CD14-positive monocyte (primary cell): ENCODE measurements at regions not wholly inside any gene's neighbourhood (a gene's known extent, or its start where the extent isn't known, plus 50 kb on each side); places are given as distances from the start of the nearest gene placed in this dataset.

Experiments
- DNase-seq, 3 donors: peaks; one replicate each; pipeline ENCODE4 v3.0.0-alpha.2; 2011 to 2022
- H2AFZ ChIP-seq: 2 replicates; pipeline ENCODE4 v1.6.0; 2012; ENCODE audit warnings: mild to moderate bottlenecking, low read depth, low read length, inconsistent platforms; ENCODE audit not compliant: insufficient read depth, poor library complexity, severe bottlenecking
- H3K27ac ChIP-seq, 2 donors: 1 replicate in 1 of 2; 2 replicates in 1 of 2; pipeline ENCODE4 v1.5.1; 2012 to 2013; ENCODE audit warnings: low read length in 2 of 2, control low read depth in 1 of 2, inconsistent platforms in 1 of 2, low read depth in 1 of 2, mild to moderate bottlenecking in 1 of 2
- H3K27me3 ChIP-seq, 2 donors: one replicate each; pipeline versions ENCODE4 v1.6.0 to v1.6.1; 2011 to 2013; ENCODE audit warnings: low read length in 2 of 2; ENCODE audit not compliant: control insufficient read depth in 2 of 2, insufficient read depth in 2 of 2
- H3K36me3 ChIP-seq, 2 donors: replicated peaks in 1 of 2; 1 replicate in 1 of 2; 2 replicates in 1 of 2; pipeline versions ENCODE4 v1.5.1 to v1.6.1; 2012 to 2013; ENCODE audit warnings: low read length in 2 of 2, control low read depth in 1 of 2, inconsistent platforms in 1 of 2, mild to moderate bottlenecking in 1 of 2; ENCODE audit not compliant: insufficient read depth in 2 of 2, control insufficient read depth in 1 of 2
- H3K4me1 ChIP-seq, 2 donors: 1 replicate in 1 of 2; 2 replicates in 1 of 2; pipeline versions ENCODE4 v1.5.1 to v1.6.1; 2012 to 2013; ENCODE audit warnings: low read length in 2 of 2, control low read depth in 1 of 2, inconsistent platforms in 1 of 2, mild to moderate bottlenecking in 1 of 2, moderate library complexity in 1 of 2; ENCODE audit not compliant: insufficient read depth in 2 of 2, control insufficient read depth in 1 of 2
- H3K4me2 ChIP-seq: replicated peaks from 2 replicates; pipeline ENCODE3; 2012; ENCODE audit warnings: low read length, moderate library complexity, mild to moderate bottlenecking; ENCODE audit not compliant: poor library complexity, severe bottlenecking; ENCODE audit errors: extremely low read depth
- H3K4me3 ChIP-seq, 3 experiments: fragments of 200-600 bp in 1 of 3; sonication (generic) in 1 of 3; replicated peaks in 1 of 3; 1 replicate in 2 of 3; 2 replicates in 1 of 3; pipeline ENCODE4 v1.5.1; 2011 to 2013; ENCODE audit warnings: low read length in 3 of 3, mild to moderate bottlenecking in 3 of 3, control low read depth in 2 of 3, low read depth in 2 of 3, inconsistent platforms in 1 of 3, moderate library complexity in 1 of 3
- H3K79me2 ChIP-seq: 2 replicates; pipeline ENCODE4 v1.6.0; 2012; ENCODE audit warnings: mild to moderate bottlenecking, control low read depth, inconsistent platforms, low read length, moderate library complexity; ENCODE audit not compliant: insufficient read depth
- H3K9ac ChIP-seq: 2 replicates; pipeline ENCODE4 v1.6.0; 2017; ENCODE audit warnings: low read length, mild to moderate bottlenecking; ENCODE audit not compliant: insufficient read depth, poor library complexity, severe bottlenecking
- H3K9me3 ChIP-seq, 2 donors: replicated peaks in 1 of 2; 1 replicate in 1 of 2; 2 replicates in 1 of 2; pipeline versions ENCODE4 v1.5.1 to v1.6.1; 2012 to 2013; ENCODE audit warnings: low read length in 2 of 2, control low read depth in 1 of 2; ENCODE audit not compliant: control insufficient read depth in 1 of 2, insufficient read depth in 1 of 2
- H4K20me1 ChIP-seq: 2 replicates; pipeline ENCODE4 v1.6.0; 2012; ENCODE audit warnings: mild to moderate bottlenecking, low read length, control low read depth, moderate library complexity; ENCODE audit not compliant: insufficient read depth
- H3K27ac Mint-ChIP-seq, 7 donors: one replicate each; pipeline ENCODE4 v1.8.0; 2020; ENCODE audit warnings: mild to moderate bottlenecking in 7 of 7, mixed read lengths in 7 of 7, moderate library complexity in 6 of 7, inconsistent platforms in 2 of 7
- H3K27me3 Mint-ChIP-seq, 3 donors: one replicate each; pipeline ENCODE4 v1.8.0; 2021 to 2022; ENCODE audit warnings: low read depth in 3 of 3, mild to moderate bottlenecking in 3 of 3, mixed read lengths in 3 of 3, moderate library complexity in 3 of 3, inconsistent platforms in 1 of 3
- H3K36me3 Mint-ChIP-seq, 2 donors: one replicate each; pipeline ENCODE4 v1.8.0; 2020; ENCODE audit warnings: mixed read lengths in 2 of 2, inconsistent platforms in 1 of 2, mild to moderate bottlenecking in 1 of 2
- H3K4me1 Mint-ChIP-seq: one replicate; pipeline ENCODE4 v1.8.0; 2020; ENCODE audit warnings: mild to moderate bottlenecking, mixed read lengths
- H3K4me3 Mint-ChIP-seq, 2 donors: one replicate each; pipeline ENCODE4 v1.8.0; 2020; ENCODE audit warnings: mild to moderate bottlenecking in 2 of 2, mixed read lengths in 2 of 2, moderate library complexity in 1 of 2
- H3K9me3 Mint-ChIP-seq, 7 donors: one replicate each; pipeline ENCODE4 v1.8.0; 2020 to 2022; ENCODE audit warnings: mixed read lengths in 7 of 7, mild to moderate bottlenecking in 6 of 7, moderate library complexity in 6 of 7, inconsistent platforms in 2 of 7
- WGBS: methylation state at CpG from one replicate; pipeline ENCODE4 v1.1.5; 2013; ENCODE audit warnings: missing lambda C conversion rate; ENCODE audit not compliant: insufficient coverage; 5-methylcytosine and 5-hydroxymethylcytosine counted together
- intact Hi-C, 2 donors: fragments of 100-400 bp; cut with micrococcal nuclease; formaldehyde crosslinking; loops; one replicate each; pipeline versions ENCODE4 v1.15.0 to v1.15.1; 2023
- TF ChIP-seq, protein P1 (sequence below): fragments of 200-600 bp; IDR thresholded peaks from one replicate; pipeline ENCODE4 v1.8.0; 2022; ENCODE audit warnings: antibody characterized with exemption, mild to moderate bottlenecking

DNA sequence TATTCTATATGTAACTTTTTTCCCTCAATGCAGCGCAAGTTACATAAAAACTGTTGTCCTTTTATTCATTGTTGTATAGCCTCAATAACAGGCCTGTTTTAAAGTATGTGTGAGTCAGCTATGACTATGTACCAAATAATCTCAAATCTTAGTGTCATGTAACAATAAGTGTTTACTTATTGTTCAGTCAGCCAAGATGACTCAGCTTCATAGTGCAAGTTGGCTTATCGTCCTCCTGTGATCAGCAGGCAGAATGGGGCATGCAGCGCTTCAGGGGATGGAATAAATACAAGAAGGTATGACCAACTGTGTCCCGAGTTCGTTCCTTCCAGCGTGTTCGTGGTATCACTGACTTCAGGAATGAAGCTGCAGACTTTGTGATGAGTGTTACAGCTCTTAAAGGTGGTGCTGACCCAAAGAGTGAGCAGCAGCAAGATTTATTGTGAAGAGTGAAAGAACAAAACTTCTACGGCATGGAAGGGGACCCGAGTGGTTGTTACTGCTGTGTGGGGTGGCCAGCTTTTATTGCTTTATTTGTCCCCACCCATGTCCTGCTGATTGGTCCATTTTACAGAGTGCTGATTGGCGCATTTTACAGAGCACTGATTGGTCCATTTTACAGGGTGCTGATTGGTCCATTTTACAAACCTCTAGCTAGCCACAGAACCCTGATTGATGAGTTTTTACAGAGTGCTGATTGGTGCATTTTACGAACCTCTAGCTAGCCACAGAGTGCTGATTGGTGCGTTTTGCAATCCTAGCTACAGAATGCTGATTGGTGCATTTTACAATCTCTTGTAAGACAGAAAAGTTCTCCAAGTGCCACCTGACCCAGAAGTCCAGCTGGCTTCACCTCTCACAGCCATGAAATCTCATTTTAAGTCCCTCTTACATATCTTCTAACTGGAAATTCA, 1016.0 kb downstream of the MCTP2 start:
- intact Hi-C loops, result no loop called here
- Histone ChIP-seq H3K36me3 (no peaks in the 10 kb centered on the region), H3K79me2 (no peaks in the 10 kb centered on the region), H2AFZ (no peak overlapping the region), H3K4me2 (no peak overlapping the region), H3K9me3 (no peaks in the 10 kb centered on the region), H3K4me3 (no peak overlapping the region), H3K4me1 (no peaks in the 10 kb centered on the region), H3K27ac (no peak overlapping the region), H3K27me3 (no peaks in the 10 kb centered on the region), H4K20me1 (no peaks in the 10 kb centered on the region), H3K9ac (no peak overlapping the region)
- Mint-ChIP-seq H3K4me1 (no peaks in the 10 kb centered on the region), H3K27ac (no peak overlapping the region), H3K36me3 (no peaks in the 10 kb centered on the region), H3K9me3 (peaks cover 0 to 3% (median 0%) of the 10 kb centered on the region in 7 donors), H3K4me3 (no peak overlapping the region), H3K27me3 (peaks cover 0 to 3% (median 0%) of the 10 kb centered on the region in 3 donors)
- WGBS, result 75% methylated on average over 9 of the region's 12 CpGs
- no peak for DNase-seq
- TF ChIP-seq, protein P1, sequence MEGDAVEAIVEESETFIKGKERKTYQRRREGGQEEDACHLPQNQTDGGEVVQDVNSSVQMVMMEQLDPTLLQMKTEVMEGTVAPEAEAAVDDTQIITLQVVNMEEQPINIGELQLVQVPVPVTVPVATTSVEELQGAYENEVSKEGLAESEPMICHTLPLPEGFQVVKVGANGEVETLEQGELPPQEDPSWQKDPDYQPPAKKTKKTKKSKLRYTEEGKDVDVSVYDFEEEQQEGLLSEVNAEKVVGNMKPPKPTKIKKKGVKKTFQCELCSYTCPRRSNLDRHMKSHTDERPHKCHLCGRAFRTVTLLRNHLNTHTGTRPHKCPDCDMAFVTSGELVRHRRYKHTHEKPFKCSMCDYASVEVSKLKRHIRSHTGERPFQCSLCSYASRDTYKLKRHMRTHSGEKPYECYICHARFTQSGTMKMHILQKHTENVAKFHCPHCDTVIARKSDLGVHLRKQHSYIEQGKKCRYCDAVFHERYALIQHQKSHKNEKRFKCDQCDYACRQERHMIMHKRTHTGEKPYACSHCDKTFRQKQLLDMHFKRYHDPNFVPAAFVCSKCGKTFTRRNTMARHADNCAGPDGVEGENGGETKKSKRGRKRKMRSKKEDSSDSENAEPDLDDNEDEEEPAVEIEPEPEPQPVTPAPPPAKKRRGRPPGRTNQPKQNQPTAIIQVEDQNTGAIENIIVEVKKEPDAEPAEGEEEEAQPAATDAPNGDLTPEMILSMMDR, result no peak

DNA sequence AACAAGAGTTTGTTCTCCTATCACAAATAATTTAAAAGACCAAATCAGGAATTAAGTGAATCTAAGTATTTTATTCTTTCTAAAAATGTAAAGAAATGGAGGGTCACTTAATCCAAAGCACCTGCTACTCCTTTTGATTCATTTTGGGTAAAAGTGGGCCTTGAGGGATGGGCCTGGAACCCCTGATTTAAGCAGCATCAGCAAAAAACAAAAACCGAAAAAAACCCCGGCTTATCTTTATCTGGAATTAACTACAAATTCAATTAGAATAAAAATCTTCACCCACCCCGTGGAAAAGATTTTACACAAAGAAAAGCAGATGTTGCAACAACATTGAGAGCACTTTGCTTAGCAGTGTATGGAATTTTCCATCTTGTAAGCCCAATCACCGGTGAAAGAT, 1018.2 kb downstream of the MCTP2 start:
- Mint-ChIP-seq H3K27me3 (peaks cover 0 to 6% (median 2%) of the 10 kb centered on the region in 3 donors), H3K9me3 (peaks cover 0 to 3% (median 0%) of the 10 kb centered on the region in 7 donors), H3K36me3 (no peaks in the 10 kb centered on the region), H3K4me3 (no peak overlapping the region), H3K4me1 (no peaks in the 10 kb centered on the region), H3K27ac (no peak overlapping the region)
- Histone ChIP-seq H3K9ac (no peak overlapping the region), H3K4me1 (no peaks in the 10 kb centered on the region), H3K4me2 (no peak overlapping the region), H3K27me3 (no peaks in the 10 kb centered on the region), H3K4me3 (no peak overlapping the region), H3K79me2 (no peaks in the 10 kb centered on the region), H3K9me3 (no peaks in the 10 kb centered on the region), H4K20me1 (no peaks in the 10 kb centered on the region), H3K36me3 (no peaks in the 10 kb centered on the region), H2AFZ (no peak overlapping the region), H3K27ac (no peak overlapping the region)
- DNase-seq, result no peak
- TF ChIP-seq, protein P1, result no peak
- no CpG with 5 or more reads among the region's 4 CpGs for WGBS
- intact Hi-C loops, result no loop called here
